Choroid plexus epithelial cell (primary cell): ENCODE measurements at regions not wholly inside any gene's neighbourhood (a gene's known extent, or its start where the extent isn't known, plus 50 kb on each side); places are given as distances from the start of the nearest gene placed in this dataset.

Source experiments
- DNase-seq: peaks from one replicate; pipeline ENCODE4 v3.0.0-alpha.2; 2010; ENCODE audit warnings: low read depth
- H3K4me3 ChIP-seq: 2 replicates; pipeline ENCODE4 v1.5.1; 2011; ENCODE audit warnings: low read depth, mild to moderate bottlenecking, control low read depth, low read length, moderate library complexity
- CTCF ChIP-seq: conservative IDR thresholded peaks from 2 replicates; pipeline ENCODE4 v1.5.1; 2011; ENCODE audit warnings: low read depth, mild to moderate bottlenecking, control low read depth, inconsistent platforms, low read length, moderate library complexity

DNA sequence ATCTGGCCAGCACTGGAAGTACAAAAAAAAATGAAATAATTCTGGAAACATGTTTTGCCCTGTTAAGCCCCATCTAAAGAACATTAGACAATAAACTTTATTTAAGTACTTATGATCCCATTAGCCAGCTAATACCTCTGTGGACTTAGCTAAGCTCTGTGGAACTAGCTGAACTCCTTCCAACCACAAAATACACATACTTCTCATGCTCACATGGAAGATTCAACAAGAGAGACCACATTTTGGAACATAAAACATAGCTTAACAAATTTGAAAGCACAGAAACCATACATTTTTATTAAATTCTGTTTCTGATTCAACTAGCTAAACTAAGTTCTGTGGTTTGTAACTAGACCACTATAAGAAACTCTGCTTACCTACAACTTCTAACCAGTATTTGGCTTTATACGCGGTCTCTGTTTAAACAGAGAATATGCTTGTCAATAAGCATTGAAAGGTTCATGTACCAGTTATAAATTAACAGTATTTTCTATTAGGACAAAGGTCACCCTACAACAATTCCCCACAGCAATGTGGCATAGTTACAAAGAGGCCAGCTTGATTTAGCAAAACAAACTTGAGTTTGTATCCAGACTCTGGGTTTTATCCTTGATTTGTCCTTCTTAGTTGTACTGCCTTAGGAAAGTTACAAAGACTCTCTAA, 300.1 kb downstream of the C12orf50 start:
- TF ChIP-seq CTCF: no peak
- H3K4me3 ChIP-seq: no peak overlapping the region
- peak; percentile 40 for DNase-seq

GRCh38 chr12:87720967-87721366, 308.2 kb downstream of the C12orf50 start:
- TF ChIP-seq CTCF: no peak
- peak; percentile 30 for DNase-seq
- H3K4me3 ChIP-seq: no peak overlapping the region

GRCh38 chr12:87704374-87704773, 324.8 kb downstream of the C12orf50 start:
- DNase-seq: no peak
- TF ChIP-seq CTCF: no peak
- no peak overlapping the region for H3K4me3 ChIP-seq

GRCh38 chr12:87690236-87690810, 338.9 kb downstream of the C12orf50 start:
- TF ChIP-seq CTCF: no peak
- DNase-seq: peak; percentile 38
- no peak overlapping the region for H3K4me3 ChIP-seq

DNA sequence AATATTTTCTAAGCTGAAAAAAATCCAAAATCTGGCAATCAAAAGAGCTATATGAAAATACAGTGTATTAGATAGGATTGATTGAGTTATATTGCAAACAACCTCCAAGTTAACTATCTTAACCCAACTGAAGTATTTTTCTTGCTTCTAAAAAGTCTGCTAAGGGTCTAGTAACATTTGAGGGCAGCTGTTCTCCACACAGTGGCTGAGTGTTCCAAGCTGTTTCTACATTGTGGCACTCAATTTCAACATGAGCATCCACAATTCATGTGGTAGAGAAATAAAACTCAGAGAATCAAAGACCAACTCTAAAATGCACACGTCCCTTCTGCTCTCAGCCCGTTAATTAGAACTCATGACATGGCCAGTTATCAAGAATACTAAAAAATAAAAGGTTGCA, 340.0 kb downstream of the C12orf50 start:
- TF ChIP-seq CTCF: no peak
- H3K4me3 ChIP-seq: no peak overlapping the region
- no peak for DNase-seq

- peak; percentile 91 for DNase-seq
- no peak overlapping the region for H3K4me3 ChIP-seq
- TF ChIP-seq CTCF: no peak
Measured at GRCh38 chr12:87687362-87687761, 341.8 kb downstream of the C12orf50 start.

DNA sequence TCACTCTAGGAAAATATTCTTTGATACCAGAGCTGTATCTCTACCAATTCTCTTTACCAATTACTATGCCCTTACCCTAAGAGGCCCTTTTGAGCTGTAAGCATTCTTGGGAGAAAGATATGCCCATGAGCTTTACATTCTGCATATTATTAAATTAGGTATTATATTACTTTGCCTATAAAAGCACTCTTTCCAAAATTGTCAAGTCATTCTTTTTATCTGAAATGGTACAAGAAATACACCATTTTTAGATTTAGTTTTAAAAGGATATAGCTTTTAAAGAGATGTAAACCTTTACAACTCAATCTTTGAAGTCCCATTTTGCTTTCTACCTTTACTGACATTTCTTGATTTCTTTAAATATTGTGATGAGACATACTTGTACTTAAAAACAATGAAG, 343.5 kb downstream of the C12orf50 start:
- DNase-seq: no peak
- TF ChIP-seq CTCF: no peak
- H3K4me3 ChIP-seq: no peak overlapping the region
